DMS153 (cell line): ENCODE measurements at regions not wholly inside any gene's neighbourhood (a gene's known extent, or its start where the extent isn't known, plus 50 kb on each side); places are given as distances from the start of the nearest gene placed in this dataset.

Source experiments
- DNase-seq: peaks from one replicate; lab custom pipeline; 2025; lab: John Stamatoyannopoulos, UW

DNA sequence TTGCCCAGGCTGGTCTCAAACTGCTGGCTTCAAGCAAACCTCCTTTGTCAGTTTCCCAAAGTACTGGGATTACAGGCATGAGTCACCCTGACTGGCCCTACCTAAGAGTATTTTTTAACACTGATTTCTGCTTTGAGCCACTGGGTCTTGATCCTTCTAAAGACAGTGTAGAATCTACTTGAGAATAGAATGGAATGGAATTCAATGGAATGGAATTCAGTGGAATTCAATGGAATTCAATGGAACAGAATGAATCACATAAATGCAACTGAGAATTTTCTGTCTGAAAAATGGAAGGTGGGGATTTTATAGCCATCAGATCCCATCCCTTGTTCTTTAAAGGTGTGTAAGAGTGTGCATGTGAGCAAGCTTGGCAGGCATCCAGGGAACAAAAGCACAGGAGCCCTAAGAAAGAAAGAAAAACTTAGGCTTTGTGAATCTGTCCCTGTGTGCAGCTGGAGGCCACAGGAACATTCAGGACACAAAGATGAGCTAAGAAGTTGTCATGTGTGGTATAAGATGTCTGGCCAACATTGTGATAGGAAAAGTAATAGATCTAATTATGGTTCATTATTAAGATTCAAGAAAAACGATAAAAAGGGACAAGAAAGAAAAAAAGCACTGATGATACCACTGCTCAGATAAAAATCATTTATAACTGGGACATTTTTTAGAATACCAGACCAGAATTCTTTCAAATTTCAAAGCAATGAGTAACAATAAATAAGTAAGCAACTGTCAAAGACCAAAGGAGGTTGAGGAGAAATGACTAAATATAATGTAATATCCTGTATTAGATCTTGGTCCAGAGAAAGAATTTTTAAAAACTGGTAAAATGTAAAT is 681.0 kb upstream of the GJE1 start:
- DNase-seq: no peak

DNA sequence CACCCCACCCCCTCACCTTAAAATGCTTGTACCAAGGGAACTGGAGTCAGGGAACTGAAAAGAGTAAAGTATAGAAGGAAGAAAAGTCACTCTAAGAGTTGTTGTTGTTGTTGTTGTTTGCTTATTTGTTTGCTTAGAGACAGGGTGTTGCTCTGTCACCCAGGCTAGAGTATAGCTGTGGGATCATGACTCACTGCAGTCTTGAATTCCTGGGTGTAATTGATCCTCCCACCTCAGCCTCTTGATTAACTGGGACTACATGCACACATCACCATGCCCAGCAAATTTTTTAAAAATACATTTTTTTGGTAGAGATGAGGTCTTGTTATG is 681.6 kb upstream of the GJE1 start:
- DNase-seq: no peak

DNA sequence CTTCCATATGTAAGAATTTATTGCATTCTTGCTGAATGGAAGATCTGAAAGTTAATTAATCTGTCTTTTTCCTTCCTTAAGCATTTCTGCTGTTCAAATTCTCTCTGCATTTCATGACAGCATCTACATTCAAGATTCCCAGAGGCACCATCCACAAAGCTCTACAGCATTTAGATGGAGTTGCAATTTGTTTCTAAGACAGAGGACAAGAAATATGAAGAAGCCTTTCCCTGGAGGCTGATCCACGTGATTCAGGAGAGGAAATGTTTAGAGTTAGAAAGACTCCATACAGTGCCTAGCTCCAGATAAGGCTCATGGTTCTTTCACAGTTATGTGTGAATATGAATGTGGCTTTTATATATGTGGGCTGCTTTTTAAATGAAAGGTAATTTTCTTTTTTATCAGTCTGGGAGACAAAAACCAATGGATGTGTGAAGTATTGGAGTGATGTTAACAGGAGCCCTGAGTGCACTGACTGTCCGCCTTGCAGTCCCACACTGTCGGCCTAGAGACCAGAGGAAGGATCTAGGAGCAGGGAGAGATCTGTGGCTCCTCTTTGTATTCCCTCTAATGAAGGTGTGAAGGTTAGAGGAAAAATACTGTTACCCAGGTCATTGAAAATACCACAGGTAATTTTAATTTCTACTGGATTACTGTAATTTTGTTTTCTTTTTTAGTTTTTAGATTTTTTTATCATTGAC is 686.6 kb upstream of the GJE1 start:
- no peak for DNase-seq

DNA sequence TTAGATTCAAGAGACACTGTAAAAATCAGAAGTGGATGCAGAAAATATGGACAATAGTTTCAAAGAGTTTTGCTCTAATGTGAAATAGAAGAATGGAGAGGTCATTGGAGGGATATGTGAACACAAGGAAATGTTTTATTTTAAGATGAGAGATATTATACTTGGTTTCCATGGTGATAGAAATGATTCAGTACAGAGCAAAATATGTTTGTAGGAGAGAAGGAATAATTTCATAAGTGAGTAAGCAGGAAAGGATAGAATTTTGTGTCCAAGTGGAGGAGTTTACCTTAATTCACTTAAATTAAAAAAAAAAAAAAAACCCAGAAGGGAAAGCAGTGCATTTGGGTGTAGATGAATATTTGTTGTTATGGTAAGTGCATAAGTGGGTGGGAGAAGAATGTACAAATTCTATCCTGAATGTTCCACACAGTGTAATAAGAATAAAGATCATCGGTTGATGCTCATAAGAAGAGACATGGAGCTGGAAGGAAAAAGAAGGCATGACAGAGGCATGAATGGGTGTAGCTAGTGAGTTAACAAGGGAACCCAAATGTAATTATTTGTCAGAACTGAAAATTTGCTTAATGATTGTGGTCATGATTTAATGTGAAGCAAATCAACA is 688.9 kb upstream of the GJE1 start:
- no peak for DNase-seq

DNA sequence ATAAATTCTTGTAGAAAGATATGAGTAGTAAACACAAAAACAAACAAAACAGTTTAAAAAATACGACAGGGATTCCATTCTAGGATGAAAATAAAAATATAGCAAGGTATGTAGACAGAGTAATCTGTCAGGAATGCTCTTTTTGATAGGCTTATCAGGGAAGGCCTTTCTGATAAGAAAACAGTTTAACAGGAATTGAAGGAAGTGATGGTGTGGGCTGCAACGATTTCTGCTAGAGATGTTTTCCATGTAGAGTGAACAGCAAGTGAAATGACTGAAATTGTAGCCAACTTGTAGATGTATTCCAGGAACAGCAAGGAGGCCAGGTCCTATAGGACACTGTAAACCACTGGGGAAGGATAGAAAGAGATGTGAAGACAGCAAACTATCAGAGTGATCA is 689.7 kb upstream of the GJE1 start:
- DNase-seq: no peak

DNA sequence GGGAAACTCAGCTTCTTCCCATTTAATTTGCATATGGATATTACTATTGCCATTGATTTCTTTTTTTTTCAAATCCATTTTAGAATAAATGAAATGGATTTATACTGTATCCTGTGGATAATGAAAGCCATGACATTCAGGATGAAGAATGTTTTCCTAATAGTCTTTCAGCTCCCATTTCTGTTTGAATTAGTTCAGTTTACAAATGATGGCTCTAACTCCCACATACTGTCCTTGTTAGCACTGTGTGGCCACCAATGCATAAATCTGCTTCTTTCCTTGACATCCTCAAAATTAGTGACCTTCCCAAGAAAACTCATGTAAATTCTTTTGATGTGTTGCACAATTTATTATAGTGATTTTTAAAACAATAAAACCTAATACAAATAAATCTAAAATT is 693.2 kb upstream of the GJE1 start:
- DNase-seq: no peak

DNA sequence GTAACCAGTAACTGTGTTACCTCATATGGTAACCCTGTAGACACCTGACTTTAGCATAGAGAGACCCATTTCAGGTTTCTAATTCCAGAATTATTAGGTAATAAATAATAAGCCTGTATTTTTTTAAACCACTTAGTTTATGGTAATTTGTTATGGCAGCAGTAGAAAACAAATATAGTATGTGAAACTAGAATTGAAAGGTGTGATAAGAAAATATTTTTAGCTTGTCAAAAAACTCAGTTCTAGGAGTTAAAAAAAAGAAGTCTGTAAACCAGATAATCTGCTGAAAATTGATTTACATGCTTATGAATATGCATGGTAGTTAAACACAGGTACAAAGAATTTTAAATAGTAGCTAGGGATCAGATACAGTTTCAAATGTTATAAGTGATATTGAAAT is 695.0 kb upstream of the GJE1 start:
- DNase-seq: no peak

DNA sequence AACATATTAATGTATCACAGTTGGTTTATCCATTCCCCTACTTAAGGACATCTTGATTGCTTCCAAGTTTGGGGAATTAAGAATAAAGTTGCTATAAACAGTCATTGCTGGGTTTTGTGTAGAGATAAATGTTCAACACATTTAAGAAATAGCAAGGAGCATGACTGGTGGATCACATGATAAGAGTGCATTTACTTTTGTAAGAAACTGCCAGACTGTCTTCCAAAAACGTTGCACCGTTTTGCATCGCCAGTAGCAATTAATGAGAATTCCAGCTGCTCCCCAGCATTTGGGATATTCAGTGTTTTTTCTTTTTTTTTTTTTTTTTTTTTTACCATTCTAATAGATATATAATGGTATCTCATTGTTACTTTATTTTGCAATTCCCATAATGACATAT is 695.7 kb upstream of the GJE1 start:
- DNase-seq: no peak

DNA sequence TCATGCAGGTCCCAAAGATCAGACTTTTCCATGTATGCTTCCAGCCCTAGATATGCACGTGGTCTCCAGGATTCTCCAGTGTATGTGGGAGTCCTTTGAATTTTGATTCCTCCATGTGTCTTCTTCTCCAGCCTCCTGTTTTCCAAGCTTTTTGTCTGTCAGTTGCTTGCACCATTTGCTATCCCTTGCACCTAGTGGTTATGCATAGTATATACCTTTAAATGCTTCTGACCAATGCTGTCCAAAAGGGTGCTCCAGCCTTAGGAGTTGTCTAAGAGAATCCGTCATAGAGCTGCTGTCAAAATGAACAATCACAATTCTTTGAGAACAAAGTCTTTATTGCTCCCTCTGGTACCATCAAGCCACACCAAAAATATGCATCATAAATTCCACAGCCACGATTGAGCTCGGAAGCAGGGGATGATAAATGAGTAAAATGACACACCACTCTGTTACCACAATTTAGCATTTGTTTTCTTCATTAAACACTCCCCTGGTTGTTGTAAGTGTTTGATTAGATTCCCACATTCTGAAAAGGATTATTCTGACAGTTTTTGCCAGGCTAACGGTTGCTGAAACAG is 706.2 kb upstream of the GJE1 start:
- no peak for DNase-seq

DNA sequence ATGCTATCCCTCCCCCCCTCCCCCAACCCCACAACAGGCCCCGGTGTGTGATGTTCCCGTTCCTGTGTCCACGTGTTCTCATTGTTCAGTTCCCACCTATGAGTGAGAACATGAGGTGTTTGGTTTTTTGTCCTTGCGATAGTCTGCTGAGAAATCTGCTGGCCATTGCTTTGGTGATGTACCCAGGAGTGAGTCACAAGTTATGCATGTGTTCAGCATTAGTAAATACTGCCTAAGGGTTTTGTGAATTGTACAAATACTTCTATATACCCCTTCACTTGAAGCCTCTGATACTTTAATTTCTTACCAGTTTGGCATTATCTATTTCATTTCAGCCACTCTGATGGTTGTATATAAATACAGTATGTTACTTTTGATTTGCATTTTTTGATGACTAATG is 711.3 kb upstream of the GJE1 start:
- no peak for DNase-seq

DNA sequence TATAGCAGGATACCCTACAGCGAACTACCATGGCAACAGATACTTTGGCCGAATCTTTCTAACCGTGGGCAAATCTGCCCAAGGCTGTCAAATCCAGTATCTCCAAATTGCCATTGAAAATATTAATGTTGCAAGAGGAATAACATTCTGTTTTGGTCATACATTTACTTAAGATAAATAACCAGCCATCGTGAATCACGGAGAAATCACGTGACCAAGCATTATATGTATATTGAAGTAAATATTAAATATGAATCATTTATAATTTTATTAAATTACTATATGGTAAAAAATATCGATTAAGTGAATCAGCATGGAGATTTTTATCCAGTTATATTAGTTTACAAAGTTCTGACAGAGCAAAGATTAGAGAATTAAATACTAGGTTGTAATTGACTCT is 714.6 kb upstream of the GJE1 start:
- no peak for DNase-seq

DNA sequence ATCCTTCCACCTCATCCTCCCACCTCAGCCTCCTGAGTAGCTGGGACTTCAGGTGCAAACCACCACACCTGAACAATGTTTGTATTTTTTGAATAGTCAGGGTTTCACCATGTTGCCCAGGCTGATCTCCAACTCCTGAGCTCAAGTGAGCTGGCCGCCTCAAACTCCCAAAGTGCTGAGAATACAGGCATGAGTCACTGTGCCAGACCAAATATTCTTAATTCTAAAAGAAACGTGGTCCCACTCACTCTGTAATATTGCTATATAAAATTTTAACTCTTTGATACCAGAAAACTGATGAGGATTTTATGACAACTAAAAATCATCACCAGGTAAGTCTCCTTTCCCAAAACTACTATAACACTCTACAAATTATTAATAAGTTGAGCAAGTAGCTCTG is 716.8 kb upstream of the GJE1 start:
- no peak for DNase-seq

DNA sequence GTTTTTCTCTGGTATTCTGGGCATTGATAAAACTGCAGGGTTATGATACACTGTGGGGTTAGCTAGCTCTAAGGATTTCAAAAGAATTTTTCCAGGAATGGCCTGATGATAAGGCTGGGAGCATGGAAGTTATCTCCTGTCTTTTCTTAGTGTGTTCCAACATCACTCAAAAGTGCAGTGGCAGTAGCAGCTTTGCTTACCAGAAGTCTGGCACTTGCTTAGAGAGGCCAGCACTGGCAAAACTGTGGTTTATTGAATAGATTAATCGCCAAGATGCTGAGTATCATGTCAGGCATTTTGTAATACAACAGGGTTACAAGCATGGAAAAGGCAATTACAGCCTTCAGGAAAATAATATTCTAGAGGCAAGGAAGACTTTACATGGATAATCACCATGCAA is 719.5 kb upstream of the GJE1 start:
- no peak for DNase-seq

DNA sequence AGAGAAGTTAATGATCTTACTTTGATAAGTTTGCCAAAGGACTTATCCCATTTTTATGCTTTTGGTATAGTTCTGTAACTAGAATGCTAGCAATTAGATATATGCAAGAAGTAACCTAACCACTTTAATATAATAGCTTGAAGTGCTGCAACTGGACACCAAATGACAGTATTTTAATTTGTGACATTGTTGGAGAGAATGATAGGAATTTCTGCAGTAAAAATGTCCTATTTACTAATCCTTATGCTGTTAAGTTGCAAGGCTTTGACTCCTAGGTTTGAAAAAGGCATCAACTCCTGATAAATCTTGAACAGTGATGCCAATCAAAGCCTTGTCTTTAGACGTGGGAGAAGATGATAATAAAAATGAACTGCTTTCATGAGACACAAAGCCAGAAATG is 726.0 kb upstream of the GJE1 start:
- no peak for DNase-seq

DNA sequence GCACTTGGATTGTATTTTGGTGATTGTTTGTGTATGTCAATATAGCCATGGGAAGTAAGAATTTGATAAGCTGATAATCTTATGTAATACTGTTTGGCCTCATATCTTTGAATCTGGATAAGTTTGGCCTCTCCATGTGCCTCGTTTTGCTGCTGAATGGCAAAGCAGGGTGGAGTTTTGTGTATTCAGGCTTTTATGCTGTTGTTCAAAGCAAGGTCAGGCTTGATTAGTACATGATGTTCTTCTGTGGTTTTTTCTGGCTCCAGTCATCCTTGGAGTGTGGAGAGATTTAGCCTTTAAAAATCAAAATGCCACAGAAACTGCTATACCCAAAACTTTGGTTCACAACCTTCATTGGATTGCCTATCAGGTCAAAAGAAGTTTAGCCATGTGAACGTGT is 728.9 kb upstream of the GJE1 start:
- no peak for DNase-seq

DNA sequence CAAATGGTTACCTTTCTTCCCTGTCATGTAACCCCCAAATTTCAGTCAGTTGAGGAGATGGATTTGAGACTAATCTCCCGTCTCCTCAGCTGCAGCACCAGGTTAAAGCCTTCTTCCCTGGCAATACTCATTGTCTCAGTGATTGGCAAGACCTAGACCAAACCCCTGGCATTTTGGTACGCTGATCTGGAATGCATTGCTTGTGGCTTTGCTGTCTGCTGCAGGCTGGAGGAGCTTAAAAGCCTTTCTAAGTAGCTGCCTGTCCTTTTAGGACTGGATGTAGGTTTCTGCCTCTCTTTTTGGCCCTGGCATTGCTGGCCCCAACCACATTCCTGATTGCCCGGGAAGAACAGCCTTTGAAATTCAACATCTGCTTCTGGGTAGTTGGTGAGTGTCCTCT is 729.6 kb upstream of the GJE1 start:
- DNase-seq: no peak

DNA sequence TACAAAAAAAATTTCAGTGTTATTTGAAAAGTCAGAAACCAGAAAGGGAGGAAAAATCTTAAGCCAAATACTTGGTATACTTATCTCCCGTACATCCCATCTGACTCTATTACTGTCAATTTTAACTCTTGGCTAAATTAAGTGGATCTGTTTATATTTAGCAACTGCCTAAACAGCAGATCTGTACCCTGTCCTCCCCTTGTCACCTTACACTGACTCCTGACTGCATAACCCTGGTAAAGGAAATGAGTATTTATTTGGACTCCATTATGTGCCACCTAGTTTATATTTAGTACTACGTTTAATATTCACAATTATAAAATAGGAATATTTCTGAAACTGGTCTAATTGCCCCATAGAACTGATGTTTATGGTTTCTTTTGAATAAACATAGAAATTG is 730.2 kb upstream of the GJE1 start:
- no peak for DNase-seq

DNA sequence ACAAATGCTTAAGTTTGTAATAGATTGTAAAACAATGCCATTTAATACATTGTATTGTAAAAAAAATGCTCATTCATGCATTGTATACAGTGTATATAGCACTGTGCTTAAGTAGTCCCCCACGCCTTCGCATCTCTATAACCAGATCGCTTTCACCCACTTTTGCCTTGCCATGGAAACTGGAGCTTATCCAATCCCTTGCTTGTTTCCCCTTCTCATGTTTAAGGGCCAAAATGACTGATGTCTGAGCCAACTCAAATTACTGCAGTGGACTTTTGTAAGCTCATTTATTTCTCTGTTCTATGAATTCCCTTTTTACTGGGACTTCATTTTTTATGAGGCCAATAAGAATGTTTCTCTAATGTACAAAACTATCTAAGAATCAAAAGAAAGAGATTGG is 730.9 kb upstream of the GJE1 start:
- no peak for DNase-seq

DNA sequence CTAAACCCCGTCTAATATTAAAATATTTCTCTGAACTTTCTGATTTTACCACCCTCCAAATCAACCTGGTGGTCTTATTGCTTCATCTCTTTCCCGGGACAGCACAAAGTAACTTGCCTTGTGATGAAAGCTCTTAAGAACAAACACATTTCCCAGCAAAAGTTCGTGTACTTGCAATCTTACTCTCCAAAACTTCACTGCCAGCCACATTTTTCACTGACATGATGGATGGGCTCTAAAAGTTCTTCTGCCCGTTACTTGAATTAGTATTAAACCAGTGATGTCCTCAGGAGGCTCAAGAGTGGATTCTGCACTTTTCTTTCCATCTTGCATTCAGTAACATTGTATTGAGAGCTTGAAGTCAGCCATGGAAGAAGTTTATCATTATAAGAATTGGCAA is 731.6 kb upstream of the GJE1 start:
- no peak for DNase-seq

DNA sequence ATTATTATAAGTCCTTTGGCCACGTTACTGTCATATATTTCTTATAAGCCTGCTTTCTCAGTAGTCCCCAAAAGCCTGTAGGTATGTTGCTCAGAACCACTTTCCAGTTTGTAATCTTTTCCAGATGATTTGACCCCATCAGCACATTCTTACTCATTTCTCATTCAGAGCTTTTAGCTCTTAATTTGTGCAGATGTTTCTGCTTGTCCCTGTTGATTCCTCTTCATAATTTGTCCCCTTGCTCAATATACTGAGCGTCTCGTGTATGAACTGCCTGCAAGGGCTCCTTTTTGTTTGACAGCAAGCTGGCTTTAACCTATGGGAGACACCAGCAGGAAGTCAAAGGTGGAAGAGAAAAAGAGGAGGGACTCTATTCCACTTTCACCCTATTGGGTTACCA is 733.8 kb upstream of the GJE1 start:
- DNase-seq: no peak

DNA sequence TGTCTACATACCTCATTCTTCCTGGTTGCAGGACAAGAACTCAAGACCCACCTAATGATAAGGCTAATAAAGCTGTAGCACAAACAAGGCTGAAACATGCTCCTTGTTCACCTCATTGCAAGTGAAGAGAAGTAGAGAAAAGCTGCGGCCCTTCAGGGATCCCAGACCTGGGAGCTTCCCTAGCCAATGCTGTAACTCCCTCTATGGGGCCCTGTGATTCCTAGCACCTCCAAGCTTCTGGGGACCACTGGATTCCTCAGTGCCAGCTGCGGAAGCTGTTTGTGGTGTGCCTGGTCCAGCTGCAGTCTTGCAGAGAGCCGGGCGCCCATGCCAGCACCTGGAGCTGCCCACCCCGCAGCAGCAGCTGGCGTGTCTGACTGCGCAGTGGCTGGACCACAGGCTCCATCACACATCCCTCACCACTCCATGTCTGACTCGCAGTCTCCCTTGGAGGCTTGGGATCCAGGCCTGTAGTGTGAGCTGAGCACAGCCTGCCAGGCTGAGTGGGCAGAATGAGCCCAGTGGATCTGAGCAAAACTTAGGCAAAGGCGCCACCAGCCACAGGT is 737.2 kb upstream of the GJE1 start:
- DNase-seq: no peak

DNA sequence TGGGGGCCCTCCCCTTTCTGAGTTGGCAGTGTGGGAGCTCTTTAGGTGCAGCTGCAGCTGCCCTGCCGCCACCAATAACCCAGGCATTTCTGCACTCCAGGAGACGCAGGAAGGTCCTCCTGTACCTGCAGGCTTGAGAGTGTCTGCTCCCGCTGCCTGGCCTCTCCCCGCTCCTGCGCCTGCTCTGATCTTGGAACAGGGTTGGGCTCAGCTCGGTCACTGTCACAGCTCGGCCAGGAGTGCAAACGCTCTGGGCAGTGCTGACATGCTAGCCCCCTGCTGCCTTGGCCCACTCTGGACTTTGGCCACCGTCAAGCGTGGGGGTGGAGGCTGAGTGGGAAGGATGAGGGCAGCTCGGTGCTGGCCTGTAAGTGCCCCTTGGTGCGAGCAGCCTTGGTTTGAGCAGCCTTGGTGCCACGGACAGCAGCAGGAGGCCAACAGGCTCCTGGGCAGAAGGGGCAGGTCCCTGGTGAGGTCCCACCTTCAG is 738.1 kb upstream of the GJE1 start:
- DNase-seq: no peak

DNA sequence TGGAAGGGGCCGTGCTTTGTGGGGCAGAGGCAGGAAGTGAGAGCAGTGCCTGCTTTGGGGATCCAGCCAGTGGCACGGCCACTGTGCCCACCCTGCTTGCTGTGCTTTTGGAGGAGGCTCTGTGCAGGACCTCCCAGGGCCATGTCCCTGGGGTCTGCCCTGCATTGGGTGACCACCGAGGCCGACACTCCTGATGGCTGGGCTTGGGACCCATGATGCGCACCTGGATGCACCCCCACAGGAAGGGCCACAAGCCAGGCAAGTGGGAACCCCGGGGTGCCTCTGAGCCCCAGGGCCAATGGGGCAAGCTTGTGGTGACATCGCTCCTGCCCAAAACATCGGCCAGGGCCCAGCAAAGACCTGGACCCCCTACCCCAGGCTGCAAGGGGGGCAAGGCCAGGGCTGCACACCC is 738.6 kb upstream of the GJE1 start:
- no peak for DNase-seq
